HFF-Myc (cell line): ENCODE measurements at regions not wholly inside any gene's neighbourhood (a gene's known extent, or its start where the extent isn't known, plus 50 kb on each side); places are given as distances from the start of the nearest gene placed in this dataset.

Source experiments
- DNase-seq: peaks from one replicate; pipeline ENCODE4 v3.0.0-alpha.2; 2011; ENCODE audit warnings: low read depth; ENCODE audit errors: extremely low read depth
- H3K4me3 ChIP-seq: replicated peaks from 2 replicates; pipeline ENCODE4 v1.5.1; 2011; ENCODE audit warnings: low read depth, mild to moderate bottlenecking, control low read depth, low read length
- CTCF ChIP-seq: IDR thresholded peaks from 2 replicates; pipeline ENCODE4 v1.5.1; 2012; ENCODE audit warnings: mild to moderate bottlenecking, low read depth, low read length, control low read depth; ENCODE audit errors: missing control alignments

- no peak for TF ChIP-seq CTCF
- no peak for DNase-seq
These were observed 214.1 kb upstream of the TLE4 start for GRCh38 chr9:79357616-79358015.

GRCh38 chr9:79360387-79361347, 211.1 kb upstream of the TLE4 start:
- TF ChIP-seq CTCF, result no peak
- no peak for DNase-seq
- H3K4me3 ChIP-seq, result no peak overlapping the region

More at GRCh38 chr9:79357616-79358015, 214.1 kb upstream of the TLE4 start:
- H3K4me3 ChIP-seq, result no peak overlapping the region

GRCh38 chr9:79362100-79363081, 209.4 kb upstream of the TLE4 start:
- no peak overlapping the region for H3K4me3 ChIP-seq
- no peak for TF ChIP-seq CTCF
- DNase-seq, result no peak

GRCh38 chr9:79369676-79370075, 202.1 kb upstream of the TLE4 start:
- DNase-seq, result no peak
- H3K4me3 ChIP-seq, result no peak overlapping the region
- TF ChIP-seq CTCF, result no peak

GRCh38 chr9:79371301-79371700, 200.5 kb upstream of the TLE4 start:
- no peak overlapping the region for H3K4me3 ChIP-seq
- DNase-seq, result no peak
- TF ChIP-seq CTCF, result no peak

- H3K4me3 ChIP-seq, result no peak overlapping the region
- DNase-seq, result no peak
These were observed 199.7 kb upstream of the TLE4 start for GRCh38 chr9:79371948-79372555.

More at GRCh38 chr9:79371948-79372555, 199.7 kb upstream of the TLE4 start:
- TF ChIP-seq CTCF, result no peak
